ENCODE measurements at regions not wholly inside any gene's neighbourhood (a gene's known extent, or its start where the extent isn't known, plus 50 kb on each side); places are given as distances from the start of the nearest gene placed in this dataset.

DNA sequence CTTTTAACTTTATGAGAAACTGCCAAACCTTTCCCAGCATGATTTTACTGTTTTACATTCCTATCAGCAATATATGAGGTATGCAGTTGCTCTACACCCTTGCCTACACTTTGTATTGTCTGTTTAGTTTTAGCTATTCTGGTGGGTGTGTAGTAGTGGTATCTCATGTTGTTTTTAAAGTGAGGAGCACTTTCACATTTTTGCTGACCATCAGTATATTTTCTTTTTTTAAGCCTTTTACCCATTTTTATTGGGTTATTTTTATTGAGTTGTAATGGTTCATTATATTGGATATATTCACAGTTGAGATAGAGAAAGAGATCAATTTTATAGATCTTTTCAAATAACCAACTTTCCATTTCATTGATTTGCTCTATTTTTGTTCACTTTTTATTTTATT, 102.4 kb downstream of the BARX1 start:
- TF ChIP-seq, protein P1, sequence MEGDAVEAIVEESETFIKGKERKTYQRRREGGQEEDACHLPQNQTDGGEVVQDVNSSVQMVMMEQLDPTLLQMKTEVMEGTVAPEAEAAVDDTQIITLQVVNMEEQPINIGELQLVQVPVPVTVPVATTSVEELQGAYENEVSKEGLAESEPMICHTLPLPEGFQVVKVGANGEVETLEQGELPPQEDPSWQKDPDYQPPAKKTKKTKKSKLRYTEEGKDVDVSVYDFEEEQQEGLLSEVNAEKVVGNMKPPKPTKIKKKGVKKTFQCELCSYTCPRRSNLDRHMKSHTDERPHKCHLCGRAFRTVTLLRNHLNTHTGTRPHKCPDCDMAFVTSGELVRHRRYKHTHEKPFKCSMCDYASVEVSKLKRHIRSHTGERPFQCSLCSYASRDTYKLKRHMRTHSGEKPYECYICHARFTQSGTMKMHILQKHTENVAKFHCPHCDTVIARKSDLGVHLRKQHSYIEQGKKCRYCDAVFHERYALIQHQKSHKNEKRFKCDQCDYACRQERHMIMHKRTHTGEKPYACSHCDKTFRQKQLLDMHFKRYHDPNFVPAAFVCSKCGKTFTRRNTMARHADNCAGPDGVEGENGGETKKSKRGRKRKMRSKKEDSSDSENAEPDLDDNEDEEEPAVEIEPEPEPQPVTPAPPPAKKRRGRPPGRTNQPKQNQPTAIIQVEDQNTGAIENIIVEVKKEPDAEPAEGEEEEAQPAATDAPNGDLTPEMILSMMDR (IDR thresholded peaks at IDR 0.05) = no peak
- TF ChIP-seq EP300 (IDR thresholded peaks at IDR 0.05) (no peak), POLR2A (IDR thresholded peaks at IDR 0.05) (no peak)
